HG02642 (cell line): ENCODE measurements at regions not wholly inside any gene's neighbourhood (a gene's known extent, or its start where the extent isn't known, plus 50 kb on each side); places are given as distances from the start of the nearest gene placed in this dataset.

Experiments used
- ATAC-seq: cut with Tn5 transposase; IDR thresholded peaks from one replicate; pipeline ENCODE4 v1.9.1; 2021; ENCODE audit warnings: mild to moderate bottlenecking; ENCODE audit not compliant: unreplicated experiment, poor library complexity

GRCh38 chr2:6617794-6618193, 247.9 kb downstream of the CMPK2 start:
- no peak for ATAC-seq

DNA sequence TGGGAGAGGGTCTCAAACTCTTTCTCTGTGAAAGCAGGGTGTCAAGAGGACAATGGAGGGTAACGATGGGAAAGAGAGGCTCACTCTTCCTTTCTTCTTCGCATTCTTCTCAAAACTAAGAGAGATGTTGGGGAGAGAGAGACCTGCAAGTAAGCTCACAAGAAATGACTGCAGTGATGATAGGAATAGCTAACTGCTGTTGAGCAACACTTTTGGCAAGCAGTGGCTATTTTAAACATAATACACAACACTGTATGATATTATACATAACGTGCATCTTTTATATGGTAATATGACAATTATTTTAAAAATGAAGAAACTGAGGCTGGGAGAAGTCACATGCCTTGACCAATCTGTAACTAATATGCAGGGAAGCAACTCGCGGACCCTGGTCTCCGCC, 247.5 kb downstream of the CMPK2 start:
- ATAC-seq: no peak

DNA sequence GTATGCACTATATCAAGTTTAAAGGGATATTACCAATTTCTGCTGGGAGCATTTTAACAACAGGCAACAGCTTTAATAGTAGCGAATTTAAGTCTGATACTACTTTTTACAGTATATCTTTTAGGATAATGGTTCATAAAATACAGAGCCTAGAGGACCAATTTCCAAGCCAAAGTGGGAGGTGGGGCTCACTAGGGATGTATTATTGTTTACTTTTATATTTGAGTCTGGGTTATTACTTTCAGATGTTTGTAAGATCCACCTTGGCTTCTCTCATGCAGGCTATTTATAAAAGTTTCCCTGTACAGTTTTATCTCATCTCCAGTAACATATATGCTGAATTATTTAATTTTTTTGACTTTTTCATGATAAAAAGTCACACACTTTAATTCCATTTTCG, 242.0 kb downstream of the CMPK2 start:
- ATAC-seq: no peak

GRCh38 chr2:6626401-6627012, 239.2 kb downstream of the CMPK2 start:
- no peak for ATAC-seq

- no peak for ATAC-seq
Observed at GRCh38 chr2:6627316-6627715, 238.4 kb downstream of the CMPK2 start.

- no peak for ATAC-seq
Observed at GRCh38 chr2:6630209-6630608, 235.5 kb downstream of the CMPK2 start.

DNA sequence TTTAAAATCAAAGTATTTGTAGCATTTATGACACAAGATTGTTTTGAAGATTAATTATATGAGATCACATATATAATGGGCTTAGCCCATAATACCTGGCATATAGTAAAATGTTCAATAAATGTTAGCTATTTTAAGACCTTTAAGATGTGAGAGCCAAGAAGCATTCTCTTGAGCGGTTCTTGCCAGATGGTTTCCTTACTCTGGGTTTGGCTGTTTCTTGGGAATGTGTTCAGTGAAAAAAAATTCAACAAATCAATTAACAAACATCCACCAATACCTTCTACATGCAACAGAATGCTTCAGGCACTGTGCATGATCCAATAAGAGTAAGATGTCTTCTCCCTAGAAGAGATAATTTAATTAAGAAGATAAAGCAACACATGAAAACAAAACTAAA, 230.4 kb downstream of the CMPK2 start:
- no peak for ATAC-seq

GRCh38 chr2:6637330-6637729, 228.4 kb downstream of the CMPK2 start:
- no peak for ATAC-seq

DNA sequence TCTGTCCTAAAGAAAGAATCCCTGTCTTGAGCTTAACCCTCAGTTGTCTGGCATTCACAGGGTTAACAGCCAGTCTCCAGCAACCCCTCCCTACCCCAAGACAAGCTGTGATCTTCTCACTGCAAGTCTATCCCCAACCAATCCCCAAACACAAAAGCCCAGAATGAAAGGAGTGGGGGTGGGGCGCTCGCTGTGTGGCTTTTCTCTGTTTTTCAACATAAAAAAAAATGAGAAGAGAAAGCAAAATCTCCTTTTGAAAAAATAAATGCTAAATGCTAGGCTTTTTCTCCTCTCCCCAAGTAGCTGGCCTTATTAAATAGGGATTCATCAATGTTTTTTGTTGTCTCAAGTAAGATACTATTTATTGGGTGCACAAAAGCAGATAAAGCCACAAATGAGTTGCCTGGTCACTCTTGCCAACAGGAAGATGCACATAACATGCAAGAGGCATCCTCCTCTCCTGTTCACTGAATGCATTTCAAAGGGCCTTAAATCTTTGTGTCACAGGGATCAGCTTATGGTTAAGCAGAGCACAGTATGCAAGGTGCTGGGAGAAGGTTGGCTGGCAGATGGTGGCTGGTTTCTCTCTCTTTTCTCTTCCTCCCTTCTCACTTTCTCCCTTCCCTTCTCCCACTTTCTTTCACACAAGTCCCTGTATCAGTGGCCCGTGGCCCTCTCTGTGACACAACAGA, 225.6 kb downstream of the CMPK2 start:
- ATAC-seq: no peak

DNA sequence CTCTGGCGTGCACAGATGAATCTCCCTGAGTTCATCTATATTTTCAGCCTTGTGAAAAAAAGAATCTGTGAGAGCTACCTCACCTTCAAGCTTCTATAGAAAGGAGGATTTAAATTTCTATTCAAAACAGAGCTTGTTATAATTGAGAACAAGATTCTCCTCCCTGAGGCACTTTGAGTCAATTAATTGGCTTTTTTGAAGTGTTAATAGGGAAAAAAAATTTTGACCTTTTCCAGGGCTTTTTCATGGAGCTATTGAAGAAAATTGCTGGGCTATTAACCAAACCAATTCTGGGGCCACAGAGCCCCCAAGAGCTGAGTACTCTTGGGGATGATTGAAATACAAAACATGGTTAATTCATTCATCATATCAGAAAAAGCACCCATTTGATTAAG, 225.1 kb downstream of the CMPK2 start:
- no peak for ATAC-seq

- ATAC-seq: no peak
Observed at GRCh38 chr2:6641956-6642355, 223.8 kb downstream of the CMPK2 start.

DNA sequence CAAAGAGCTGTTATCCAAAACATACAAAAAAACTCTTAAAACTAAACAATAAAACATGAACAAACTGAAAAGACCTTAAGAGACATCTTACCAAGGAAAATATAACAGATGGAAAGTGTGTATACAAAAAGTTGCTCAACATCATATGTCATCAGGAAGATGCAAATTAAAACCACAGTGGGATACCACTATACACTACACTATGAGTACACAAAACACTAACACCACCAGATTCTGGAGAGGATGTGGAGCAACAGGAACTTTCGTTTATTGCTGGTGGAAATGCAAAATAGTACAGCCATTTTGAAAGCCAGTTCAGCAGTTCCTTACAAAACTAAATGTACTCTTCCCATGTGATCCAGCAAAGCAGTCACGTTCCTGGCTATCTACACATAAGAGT, 221.4 kb downstream of the CMPK2 start:
- ATAC-seq: no peak

DNA sequence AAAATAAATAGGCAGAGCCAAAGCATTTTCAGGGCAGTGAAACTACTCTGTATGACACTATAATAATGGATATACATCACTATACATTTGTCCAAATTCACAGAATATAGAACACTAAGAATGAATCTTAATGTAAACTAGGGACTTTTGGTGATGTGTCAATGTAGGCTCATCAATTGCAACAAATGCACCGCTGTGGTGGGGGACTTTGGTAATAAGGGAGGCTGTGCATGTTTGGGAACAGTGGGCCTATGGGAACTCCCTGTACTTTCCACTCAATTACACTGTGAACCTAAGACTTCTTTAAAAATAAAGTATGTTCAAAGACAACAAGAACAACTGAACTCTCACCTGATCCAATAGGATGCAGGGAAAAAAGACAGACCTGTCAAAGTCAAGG, 220.7 kb downstream of the CMPK2 start:
- ATAC-seq: no peak

- ATAC-seq: no peak
Observed at GRCh38 chr2:6645672-6646071, 220.0 kb downstream of the CMPK2 start.

DNA sequence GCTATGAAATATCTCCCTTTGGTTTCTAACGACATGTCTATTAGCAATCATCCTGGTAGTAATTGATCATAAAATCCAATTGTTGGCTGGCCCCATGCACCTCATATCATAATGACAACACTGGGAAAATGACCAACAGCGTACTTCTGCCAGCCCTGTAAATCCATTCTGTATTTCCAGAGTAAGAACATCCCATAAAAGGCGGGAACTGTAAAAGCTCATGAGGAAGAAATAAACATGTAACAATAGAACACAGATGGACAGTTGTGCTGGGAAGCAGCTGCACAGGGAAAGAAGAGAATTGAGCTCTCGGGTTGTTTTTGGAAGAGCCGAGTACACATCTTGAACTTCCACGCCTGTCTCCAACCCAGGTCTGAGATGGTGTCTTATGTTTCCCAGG, 218.7 kb downstream of the CMPK2 start:
- no peak for ATAC-seq

- no peak for ATAC-seq
Observed at GRCh38 chr2:6648596-6649247, 217.0 kb downstream of the CMPK2 start.

- no peak for ATAC-seq
Observed at GRCh38 chr2:6650311-6650710, 215.4 kb downstream of the CMPK2 start.

DNA sequence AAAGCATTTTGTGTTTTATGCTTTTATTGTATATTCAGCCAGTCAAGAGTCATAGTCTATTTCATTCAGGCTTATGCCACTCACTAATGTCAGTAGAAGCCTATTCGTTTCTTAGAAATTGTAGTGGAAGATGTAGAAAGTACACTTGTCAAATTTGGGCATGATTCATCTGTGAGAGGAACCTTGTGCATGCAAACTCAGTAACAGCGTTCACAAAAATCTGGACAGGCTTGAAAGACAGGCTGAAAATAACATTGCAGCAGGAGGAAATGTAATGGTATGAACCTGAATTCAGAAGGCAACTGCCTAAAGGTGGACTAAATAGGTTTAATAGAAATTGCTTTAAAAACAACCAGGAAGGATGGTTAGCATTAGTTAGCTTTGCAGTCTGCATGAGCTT, 213.5 kb downstream of the CMPK2 start:
- no peak for ATAC-seq

GRCh38 chr2:6653281-6653750, 212.4 kb downstream of the CMPK2 start:
- ATAC-seq: no peak

- no peak for ATAC-seq
Observed at GRCh38 chr2:6654279-6654678, 211.4 kb downstream of the CMPK2 start.

- ATAC-seq: no peak
Observed at GRCh38 chr2:6656633-6657032, 209.1 kb downstream of the CMPK2 start.

DNA sequence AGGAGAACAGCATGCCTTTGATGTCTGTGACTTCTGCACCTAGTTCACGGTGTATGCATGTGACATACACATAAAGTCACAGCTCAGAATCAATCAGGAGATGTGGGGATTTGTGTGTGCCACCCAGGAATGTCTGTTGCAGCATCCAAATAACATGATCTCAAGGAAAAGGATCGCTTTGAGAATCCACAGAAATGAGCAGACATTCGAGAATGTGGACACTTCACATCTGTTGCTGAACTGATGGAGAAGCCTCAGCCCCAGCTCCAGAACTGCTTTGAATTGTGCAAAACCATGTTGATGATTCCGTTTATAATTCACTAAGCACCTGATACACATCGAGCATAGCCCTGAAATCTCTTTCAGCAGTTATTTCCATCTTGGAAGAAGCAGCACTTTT, 208.6 kb downstream of the CMPK2 start:
- no peak for ATAC-seq
